CD8-positive, alpha-beta memory T cell (primary cell): ENCODE measurements at regions not wholly inside any gene's neighbourhood (a gene's known extent, or its start where the extent isn't known, plus 50 kb on each side); places are given as distances from the start of the nearest gene placed in this dataset.
A peak's percentile ranks its signal among the peaks of the same experiment; 100 is the strongest.
"Not testable (repeated sequence)": the region's sequence is repeated elsewhere in the genome, so short reads cannot be mapped to it uniquely, and the experiment has no call there.

ENCODE experiments used
- CTCF ChIA-PET: fragments of 350-600 bp; sonication (Branson Sonifier 250); formaldehyde crosslinking; loops from one replicate; lab custom pipeline; 2021; ENCODE audit warnings: antibody characterized with exemption; lab: Charles Lee
- POLR2A ChIA-PET: fragments of 350-600 bp; sonication (Branson Sonifier 250); formaldehyde crosslinking; loops from one replicate; lab custom pipeline; 2021; ENCODE audit warnings: antibody characterized with exemption; lab: Charles Lee
- DNase-seq, 5 donors: peaks; one replicate each; pipeline versions ENCODE4 v3.0.0 to v3.0.0-alpha.2; 2020 to 2022; ENCODE audit warnings: mixed read lengths in 1 of 5
- H3K27ac ChIP-seq: one replicate; pipeline ENCODE4 v1.7.0; 2013; ENCODE audit warnings: low read depth, mild to moderate bottlenecking, low read length, moderate library complexity
- H3K27me3 ChIP-seq: 2 replicates; pipeline ENCODE4 v1.7.0; 2013; ENCODE audit warnings: low read length, mild to moderate bottlenecking; ENCODE audit not compliant: insufficient read depth, poor library complexity, severe bottlenecking
- H3K36me3 ChIP-seq: 2 replicates; pipeline ENCODE4 v1.7.0; 2013; ENCODE audit warnings: mild to moderate bottlenecking, low read length, moderate library complexity; ENCODE audit not compliant: insufficient read depth
- H3K4me1 ChIP-seq: 2 replicates; pipeline ENCODE4 v1.7.0; 2013; ENCODE audit warnings: mild to moderate bottlenecking, low read length, moderate library complexity; ENCODE audit not compliant: insufficient read depth
- H3K4me3 ChIP-seq: 2 replicates; pipeline ENCODE4 v1.7.0; 2013; ENCODE audit warnings: mild to moderate bottlenecking, low read length
- H3K9me3 ChIP-seq: 2 replicates; pipeline ENCODE4 v1.7.0; 2013; ENCODE audit warnings: mild to moderate bottlenecking, low read length
- H3K27ac Mint-ChIP-seq, 8 donors: one replicate each; pipeline ENCODE4 v1.8.0; 2020 to 2021; ENCODE audit warnings: mixed read lengths in 8 of 8, mild to moderate bottlenecking in 6 of 8, inconsistent platforms in 3 of 8, moderate library complexity in 3 of 8
- H3K27me3 Mint-ChIP-seq, 2 donors: one replicate each; pipeline ENCODE4 v1.8.0; 2020 to 2021; ENCODE audit warnings: mixed read lengths in 2 of 2, mild to moderate bottlenecking in 1 of 2, moderate library complexity in 1 of 2
- H3K36me3 Mint-ChIP-seq, 3 donors: one replicate each; pipeline ENCODE4 v1.8.0; 2020 to 2021; ENCODE audit warnings: mixed read lengths in 3 of 3, inconsistent platforms in 1 of 3, mild to moderate bottlenecking in 1 of 3
- H3K4me1 Mint-ChIP-seq, 3 donors: one replicate each; pipeline ENCODE4 v1.8.0; 2020 to 2021; ENCODE audit warnings: mixed read lengths in 3 of 3, inconsistent platforms in 1 of 3, mild to moderate bottlenecking in 1 of 3
- H3K4me3 Mint-ChIP-seq, 7 donors: one replicate each; pipeline ENCODE4 v1.8.0; 2020 to 2021; ENCODE audit warnings: mixed read lengths in 7 of 7, mild to moderate bottlenecking in 6 of 7, moderate library complexity in 4 of 7, inconsistent platforms in 2 of 7
- H3K9me3 Mint-ChIP-seq, 5 donors: one replicate each; pipeline ENCODE4 v1.8.0; 2020 to 2022; ENCODE audit warnings: mixed read lengths in 5 of 5, mild to moderate bottlenecking in 3 of 5, moderate library complexity in 2 of 5, inconsistent platforms in 1 of 5

- Mint-ChIP-seq H3K27me3 (no peaks in the 10 kb centered on the region), H3K36me3 (no peaks in the 10 kb centered on the region), H3K4me3 (no peak overlapping the region), H3K4me1 (no peaks in the 10 kb centered on the region), H3K9me3 (no peaks in the 10 kb centered on the region), H3K27ac (no peak overlapping the region)
- no peak for DNase-seq
- H3K4me3 ChIP-seq = no peak overlapping the region
- CTCF ChIA-PET = no interaction called here
- no peaks in the 10 kb centered on the region for H3K36me3 ChIP-seq
- POLR2A ChIA-PET = no interaction called here
- H3K9me3 ChIP-seq = no peaks in the 10 kb centered on the region
- H3K27ac ChIP-seq = no peak overlapping the region
- no peaks in the 10 kb centered on the region for H3K4me1 ChIP-seq
- no peaks in the 10 kb centered on the region for H3K27me3 ChIP-seq
Observed at GRCh38 chr2:34799556-34799955, 1200.5 kb upstream of the FAM98A start.

- H3K4me1 ChIP-seq, H3K27ac Mint-ChIP-seq, POLR2A ChIA-PET, H3K27ac ChIP-seq, CTCF ChIA-PET, H3K4me3 ChIP-seq, H3K9me3 ChIP-seq, H3K4me3 Mint-ChIP-seq, H3K36me3 ChIP-seq, H3K27me3 ChIP-seq, DNase-seq, H3K27me3 Mint-ChIP-seq, H3K4me1 Mint-ChIP-seq, H3K36me3 Mint-ChIP-seq: not testable (repeated sequence)
- H3K9me3 Mint-ChIP-seq = peaks cover 0 to 12% (median 6%) of the 10 kb centered on the region in 5 donors
Observed at GRCh38 chr2:34795586-34795985, 1196.5 kb upstream of the FAM98A start.

GRCh38 chr2:34789169-34789568, 1190.1 kb upstream of the FAM98A start:
- Histone ChIP-seq H3K4me1 (no peaks in the 10 kb centered on the region), H3K4me3 (no peak overlapping the region), H3K27ac (no peak overlapping the region), H3K27me3 (no peaks in the 10 kb centered on the region), H3K9me3 (no peaks in the 10 kb centered on the region), H3K36me3 (no peaks in the 10 kb centered on the region)
- no peak overlapping the region for H3K27ac Mint-ChIP-seq
- no peaks in the 10 kb centered on the region for H3K4me1 Mint-ChIP-seq
- H3K36me3 Mint-ChIP-seq = no peaks in the 10 kb centered on the region
- H3K27me3 Mint-ChIP-seq = no peaks in the 10 kb centered on the region
- POLR2A ChIA-PET = no interaction called here
- H3K4me3 Mint-ChIP-seq = no peak overlapping the region
- DNase-seq = no peak
- H3K9me3 Mint-ChIP-seq = peaks cover 0 to 19% (median 9%) of the 10 kb centered on the region in 5 donors
- CTCF ChIA-PET = no interaction called here

- POLR2A ChIA-PET = no interaction called here
- Histone ChIP-seq H3K36me3 (no peaks in the 10 kb centered on the region), H3K27ac (no peak overlapping the region), H3K4me1 (no peaks in the 10 kb centered on the region), H3K9me3 (no peaks in the 10 kb centered on the region), H3K4me3 (no peak overlapping the region), H3K27me3 (no peaks in the 10 kb centered on the region)
- DNase-seq = no peak
- no peaks in the 10 kb centered on the region for H3K27me3 Mint-ChIP-seq
- H3K27ac Mint-ChIP-seq = peak overlapping the region in 1 of 8 donors; percentile 50
- peaks cover 0 to 19% (median 9%) of the 10 kb centered on the region in 5 donors for H3K9me3 Mint-ChIP-seq
- no peaks in the 10 kb centered on the region for H3K36me3 Mint-ChIP-seq
- no peak overlapping the region for H3K4me3 Mint-ChIP-seq
- no peaks in the 10 kb centered on the region for H3K4me1 Mint-ChIP-seq
- CTCF ChIA-PET = no interaction called here
Observed at GRCh38 chr2:34787341-34787740, 1188.2 kb upstream of the FAM98A start.

GRCh38 chr2:34785206-34785785, 1186.2 kb upstream of the FAM98A start:
- POLR2A ChIA-PET = no interaction called here
- Histone ChIP-seq H3K4me3 (no peak overlapping the region), H3K27ac (no peak overlapping the region), H3K27me3 (no peaks in the 10 kb centered on the region), H3K4me1 (no peaks in the 10 kb centered on the region), H3K36me3 (no peaks in the 10 kb centered on the region), H3K9me3 (no peaks in the 10 kb centered on the region)
- H3K9me3 Mint-ChIP-seq = peaks cover 0 to 14% (median 0%) of the 10 kb centered on the region in 5 donors
- no peak overlapping the region for H3K4me3 Mint-ChIP-seq
- CTCF ChIA-PET = no interaction called here
- H3K36me3 Mint-ChIP-seq = no peaks in the 10 kb centered on the region
- no peak for DNase-seq
- H3K4me1 Mint-ChIP-seq = no peaks in the 10 kb centered on the region
- H3K27me3 Mint-ChIP-seq = no peaks in the 10 kb centered on the region
- H3K27ac Mint-ChIP-seq = no peak overlapping the region

GRCh38 chr2:34784701-34785100, 1185.6 kb upstream of the FAM98A start:
- Mint-ChIP-seq H3K4me3 (no peak overlapping the region), H3K27me3 (no peaks in the 10 kb centered on the region), H3K27ac (no peak overlapping the region), H3K36me3 (no peaks in the 10 kb centered on the region), H3K4me1 (no peaks in the 10 kb centered on the region), H3K9me3 (peaks cover 0 to 14% (median 0%) of the 10 kb centered on the region in 5 donors)
- Histone ChIP-seq H3K36me3 (no peaks in the 10 kb centered on the region), H3K9me3 (no peaks in the 10 kb centered on the region), H3K27ac (no peak overlapping the region), H3K4me3 (no peak overlapping the region), H3K4me1 (no peaks in the 10 kb centered on the region), H3K27me3 (no peaks in the 10 kb centered on the region)
- POLR2A ChIA-PET = no interaction called here
- no peak for DNase-seq
- CTCF ChIA-PET = no interaction called here

- CTCF ChIA-PET, H3K27me3 Mint-ChIP-seq, H3K4me3 ChIP-seq, H3K27me3 ChIP-seq, H3K27ac ChIP-seq, POLR2A ChIA-PET, H3K9me3 ChIP-seq, H3K36me3 ChIP-seq, H3K4me1 ChIP-seq, H3K4me1 Mint-ChIP-seq, DNase-seq, H3K4me3 Mint-ChIP-seq, H3K27ac Mint-ChIP-seq, H3K36me3 Mint-ChIP-seq: not testable (repeated sequence)
- peaks cover 6 to 20% (median 7%) of the 10 kb centered on the region in 5 donors for H3K9me3 Mint-ChIP-seq
Observed at GRCh38 chr2:34750742-34751141, 1151.6 kb upstream of the FAM98A start.

GRCh38 chr2:34747643-34748042, 1148.5 kb upstream of the FAM98A start:
- H3K9me3 ChIP-seq = peaks cover 5% of the 10 kb centered on the region
- POLR2A ChIA-PET = no interaction called here
- H3K4me1 ChIP-seq = no peaks in the 10 kb centered on the region
- Mint-ChIP-seq H3K36me3 (no peaks in the 10 kb centered on the region), H3K4me3 (no peak overlapping the region), H3K27me3 (no peaks in the 10 kb centered on the region), H3K27ac (no peak overlapping the region), H3K4me1 (no peaks in the 10 kb centered on the region), H3K9me3 (peaks cover 4 to 17% (median 7%) of the 10 kb centered on the region in 5 donors)
- H3K27me3 ChIP-seq = no peaks in the 10 kb centered on the region
- CTCF ChIA-PET = no interaction called here
- H3K4me3 ChIP-seq = no peak overlapping the region
- no peak for DNase-seq
- no peak overlapping the region for H3K27ac ChIP-seq
- H3K36me3 ChIP-seq = no peaks in the 10 kb centered on the region

- no peaks in the 10 kb centered on the region for H3K9me3 ChIP-seq
- no peaks in the 10 kb centered on the region for H3K36me3 Mint-ChIP-seq
- ChIA-PET POLR2A (no interaction called here), CTCF (no interaction called here)
- no peaks in the 10 kb centered on the region for H3K4me1 ChIP-seq
- H3K27ac Mint-ChIP-seq = no peak overlapping the region
- H3K27ac ChIP-seq = no peak overlapping the region
- H3K27me3 Mint-ChIP-seq = no peaks in the 10 kb centered on the region
- H3K4me3 ChIP-seq = no peak overlapping the region
- no peaks in the 10 kb centered on the region for H3K27me3 ChIP-seq
- peaks cover 0 to 22% (median 2%) of the 10 kb centered on the region in 5 donors for H3K9me3 Mint-ChIP-seq
- no peaks in the 10 kb centered on the region for H3K36me3 ChIP-seq
- no peaks in the 10 kb centered on the region for H3K4me1 Mint-ChIP-seq
- no peak overlapping the region for H3K4me3 Mint-ChIP-seq
- no peak for DNase-seq
Observed at GRCh38 chr2:34738691-34739090, 1139.6 kb upstream of the FAM98A start.
